ENCODE measurements at regions not wholly inside any gene's neighbourhood (a gene's known extent, or its start where the extent isn't known, plus 50 kb on each side); places are given as distances from the start of the nearest gene placed in this dataset.

GRCh38 chr3:24911076-24911475, 416.4 kb upstream of the THRB start (continued):
- TF ChIP-seq CCNT2 (IDR thresholded peaks at IDR 0.05; ENCODE audit: borderline replicate concordance, extremely low read depth, insufficient read length, low read depth, low read length): no peak
- no peak for TF ChIP-seq ZNF124 (CRISPR knock-in tag; IDR thresholded peaks at IDR 0.05)

- no TSS peak for BruUV-seq (replicated peaks)
- Histone ChIP-seq H3K79me2 (ENCODE audit: control insufficient read depth, insufficient read depth, low read length) (no peaks in the 10 kb centered on the region), H3K36me3 (ENCODE audit: control insufficient read depth, insufficient read depth, low read length) (no peaks in the 10 kb centered on the region), H3K9ac (ENCODE audit: insufficient read depth in 1 of 2, low read depth in 2 of 2, low read length in 2 of 2) (no peak overlapping the region), H3K4me3 (no peak overlapping the region), H3K9me3 (replicated peaks; ENCODE audit: control insufficient read depth, insufficient read depth, low read depth, low read length) (no peaks in the 10 kb centered on the region; the same call in 1 of the 2 replicates), H3K4me1 (replicated peaks in 1 of 2; ENCODE audit: control insufficient read depth in 2 of 2, insufficient read depth in 2 of 2, low read length in 2 of 2) (no peaks in the 10 kb centered on the region), H3K27me3 (ENCODE audit: control insufficient read depth in 2 of 2, insufficient read depth in 2 of 2, low read length in 2 of 2) (no peaks in the 10 kb centered on the region), H4K20me1 (replicated peaks; ENCODE audit: control insufficient read depth, insufficient read depth, low read length) (no peaks in the 10 kb centered on the region), H2AFZ (ENCODE audit: low read depth, low read length) (no peak overlapping the region), H3K27ac (ENCODE audit: extremely low read depth, low read depth, low read length) (no peak overlapping the region), H3K4me2 (ENCODE audit: insufficient read depth, low read length) (no peak overlapping the region), H3K9me1 (ENCODE audit: control insufficient read depth, insufficient read depth, low read length) (no peaks in the 10 kb centered on the region)
- FAIRE-seq: no peak
- ChIA-PET POLR2A (no interaction called here), CTCF (ENCODE audit: low intra/inter-chr PET ratio) (no interaction called here)
- ATAC-seq: no peak
- in situ Hi-C loops (cut with MboI): no loop called here
- no peak for DNase-seq (ENCODE audit: extremely low read depth in 1 of 4, low spot score in 3 of 4)
- intact Hi-C loops (cut with micrococcal nuclease): no loop called here
- 0% methylated on average over 2 of the region's 2 CpGs for WGBS (ENCODE audit: insufficient coverage, low coverage, missing lambda C conversion rate)
- TF ChIP-seq E4F1 (CRISPR knock-in tag; IDR thresholded peaks at IDR 0.05; ENCODE audit: borderline replicate concordance): no peak
- no peak for TF ChIP-seq SMARCA5 (IDR thresholded peaks at IDR 0.05)
- TF ChIP-seq RBBP5 (IDR thresholded peaks at IDR 0.05; ENCODE audit: borderline replicate concordance, insufficient read depth, low read length, poor library complexity, severe bottlenecking): no peak
- TF ChIP-seq ZNF282 (CRISPR knock-in tag; IDR thresholded peaks at IDR 0.05): no peak
- TF ChIP-seq PHF8 (IDR thresholded peaks at IDR 0.05; ENCODE audit: borderline replicate concordance, low read length): no peak
- no peak for TF ChIP-seq CHD7 (IDR thresholded peaks at IDR 0.05; ENCODE audit: low read depth, low read length)
Measured at GRCh38 chr3:24915639-24916038, 421.0 kb upstream of the THRB start.

All from K562 (cell line).